Astrocyte (in vitro differentiated cells and primary cell): ENCODE measurements at regions not wholly inside any gene's neighbourhood (a gene's known extent, or its start where the extent isn't known, plus 50 kb on each side); places are given as distances from the start of the nearest gene placed in this dataset.

Source experiments
- DNase-seq: peaks from one replicate; pipeline ENCODE4 v3.0.0-alpha.2; 2010; ENCODE audit warnings: low read depth
- FAIRE-seq: peaks from 2 replicates; lab custom pipeline; 2011; peaks lifted over from hg19 to GRCh38; lab: Jason Lieb, UNC
- H2AFZ ChIP-seq: 2 replicates; pipeline ENCODE4 v1.6.0; 2012; ENCODE audit warnings: low read depth, low read length, inconsistent platforms
- H3K27ac ChIP-seq: 2 replicates; pipeline ENCODE4 v1.5.1; 2011; ENCODE audit warnings: low read depth, low read length, inconsistent platforms
- H3K27me3 ChIP-seq: 2 replicates; pipeline ENCODE4 v1.6.0; 2011; ENCODE audit warnings: low read length, inconsistent platforms; ENCODE audit not compliant: insufficient read depth
- H3K36me3 ChIP-seq: 2 replicates; pipeline ENCODE4 v1.5.1; 2011; ENCODE audit warnings: low read length, inconsistent platforms; ENCODE audit not compliant: insufficient read depth
- H3K4me1 ChIP-seq: 2 replicates; pipeline ENCODE4 v1.5.1; 2011; ENCODE audit warnings: low read length, inconsistent platforms; ENCODE audit not compliant: insufficient read depth
- H3K4me2 ChIP-seq: 2 replicates; pipeline ENCODE4 v1.6.0; 2012; ENCODE audit warnings: low read length, inconsistent platforms
- H3K4me3 ChIP-seq: 2 replicates; pipeline ENCODE4 v1.5.1; 2011; ENCODE audit warnings: low read depth, mild to moderate bottlenecking, low read length, inconsistent platforms; ENCODE audit not compliant: insufficient read depth
- H3K79me2 ChIP-seq: 2 replicates; pipeline ENCODE4 v1.6.0; 2012; ENCODE audit warnings: mild to moderate bottlenecking, low read length, inconsistent platforms; ENCODE audit not compliant: insufficient read depth
- H3K9ac ChIP-seq: 2 replicates; pipeline ENCODE4 v1.6.0; 2012; ENCODE audit warnings: mild to moderate bottlenecking, low read length, inconsistent platforms
- H3K9me3 ChIP-seq: 2 replicates; pipeline ENCODE4 v1.5.1; 2012; ENCODE audit warnings: low read depth, mild to moderate bottlenecking, low read length, inconsistent platforms; ENCODE audit not compliant: insufficient read depth
- H4K20me1 ChIP-seq: 2 replicates; pipeline ENCODE4 v1.6.0; 2012; ENCODE audit warnings: low read length, inconsistent platforms; ENCODE audit not compliant: insufficient read depth
- H3K27ac Mint-ChIP-seq: one replicate; pipeline ENCODE4 v1.8.0; 2021; ENCODE audit warnings: mild to moderate bottlenecking, mixed read lengths; ENCODE audit not compliant: unreplicated experiment
- H3K27me3 Mint-ChIP-seq: one replicate; pipeline ENCODE4 v1.8.0; 2021; ENCODE audit warnings: low read depth, mixed read lengths; ENCODE audit not compliant: unreplicated experiment
- H3K36me3 Mint-ChIP-seq: one replicate; pipeline ENCODE4 v1.8.0; 2021; ENCODE audit warnings: low read depth, mixed read lengths; ENCODE audit not compliant: unreplicated experiment
- H3K4me1 Mint-ChIP-seq: one replicate; pipeline ENCODE4 v1.8.0; 2021; ENCODE audit warnings: low read depth, mixed read lengths; ENCODE audit not compliant: unreplicated experiment
- H3K4me3 Mint-ChIP-seq: one replicate; pipeline ENCODE4 v1.8.0; 2021; ENCODE audit warnings: mild to moderate bottlenecking, moderate library complexity, mixed read lengths; ENCODE audit not compliant: unreplicated experiment
- H3K9me3 Mint-ChIP-seq: one replicate; pipeline ENCODE4 v1.8.0; 2021; ENCODE audit warnings: mild to moderate bottlenecking, mixed read lengths; ENCODE audit not compliant: unreplicated experiment
- EZH2 ChIP-seq: IDR thresholded peaks from 2 replicates; pipeline ENCODE4 v1.6.1; 2012; ENCODE audit warnings: mild to moderate bottlenecking, low read length, inconsistent platforms; ENCODE audit not compliant: insufficient read depth
- TF ChIP-seq, protein P1 (sequence below): IDR thresholded peaks from 2 replicates; pipeline ENCODE4 v1.5.1; 2011; ENCODE audit warnings: low read depth, mild to moderate bottlenecking, inconsistent platforms, low read length, moderate library complexity; ENCODE audit not compliant: insufficient read depth

DNA sequence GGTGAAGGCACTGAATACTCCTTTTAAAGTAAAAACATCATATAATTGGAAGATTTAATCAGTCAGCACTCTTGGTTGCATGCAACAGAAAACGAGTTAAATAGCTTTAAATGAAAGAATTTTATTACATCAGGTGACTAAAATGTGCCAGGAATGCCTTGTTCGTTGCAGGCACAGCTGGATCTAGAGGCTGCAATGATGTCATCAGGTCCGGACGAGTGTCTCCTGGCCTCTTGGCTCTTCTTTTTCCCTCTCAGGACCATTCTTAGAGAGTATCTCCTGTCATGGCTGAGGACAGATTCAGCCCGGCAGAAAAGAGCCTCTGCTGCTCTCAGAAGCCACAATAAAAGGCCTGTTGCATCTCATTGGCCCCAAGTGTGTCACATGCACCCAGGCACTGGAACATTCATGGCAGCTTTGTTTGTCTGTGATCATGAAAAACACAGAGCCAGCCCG lies 510.7 kb upstream of the SULF2 start:
- Histone ChIP-seq H3K9ac (peak overlapping the region; percentile 64), H3K36me3 (no peaks in the 10 kb centered on the region), H3K4me2 (peak overlapping the region; percentile 63), H3K27ac (peak overlapping the region; percentile 85), H3K4me1 (peaks cover 39% of the 10 kb centered on the region), H3K9me3 (peaks cover 3% of the 10 kb centered on the region), H4K20me1 (no peaks in the 10 kb centered on the region), H2AFZ (no peak overlapping the region), H3K27me3 (peaks cover 4% of the 10 kb centered on the region), H3K4me3 (no peak overlapping the region), H3K79me2 (no peaks in the 10 kb centered on the region)
- peaks cover 3% of the 10 kb centered on the region for H3K9me3 Mint-ChIP-seq
- FAIRE-seq = no peak
- peaks cover 48% of the 10 kb centered on the region for H3K4me1 Mint-ChIP-seq
- no peaks in the 10 kb centered on the region for H3K36me3 Mint-ChIP-seq
- H3K4me3 Mint-ChIP-seq = peak overlapping the region; percentile 50
- peak; percentile 76 for DNase-seq
- TF ChIP-seq EZH2 = no peak
- TF ChIP-seq, protein P1, sequence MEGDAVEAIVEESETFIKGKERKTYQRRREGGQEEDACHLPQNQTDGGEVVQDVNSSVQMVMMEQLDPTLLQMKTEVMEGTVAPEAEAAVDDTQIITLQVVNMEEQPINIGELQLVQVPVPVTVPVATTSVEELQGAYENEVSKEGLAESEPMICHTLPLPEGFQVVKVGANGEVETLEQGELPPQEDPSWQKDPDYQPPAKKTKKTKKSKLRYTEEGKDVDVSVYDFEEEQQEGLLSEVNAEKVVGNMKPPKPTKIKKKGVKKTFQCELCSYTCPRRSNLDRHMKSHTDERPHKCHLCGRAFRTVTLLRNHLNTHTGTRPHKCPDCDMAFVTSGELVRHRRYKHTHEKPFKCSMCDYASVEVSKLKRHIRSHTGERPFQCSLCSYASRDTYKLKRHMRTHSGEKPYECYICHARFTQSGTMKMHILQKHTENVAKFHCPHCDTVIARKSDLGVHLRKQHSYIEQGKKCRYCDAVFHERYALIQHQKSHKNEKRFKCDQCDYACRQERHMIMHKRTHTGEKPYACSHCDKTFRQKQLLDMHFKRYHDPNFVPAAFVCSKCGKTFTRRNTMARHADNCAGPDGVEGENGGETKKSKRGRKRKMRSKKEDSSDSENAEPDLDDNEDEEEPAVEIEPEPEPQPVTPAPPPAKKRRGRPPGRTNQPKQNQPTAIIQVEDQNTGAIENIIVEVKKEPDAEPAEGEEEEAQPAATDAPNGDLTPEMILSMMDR = no peak
- peaks cover 6% of the 10 kb centered on the region for H3K27me3 Mint-ChIP-seq
- H3K27ac Mint-ChIP-seq = peak overlapping the region; percentile 88

DNA sequence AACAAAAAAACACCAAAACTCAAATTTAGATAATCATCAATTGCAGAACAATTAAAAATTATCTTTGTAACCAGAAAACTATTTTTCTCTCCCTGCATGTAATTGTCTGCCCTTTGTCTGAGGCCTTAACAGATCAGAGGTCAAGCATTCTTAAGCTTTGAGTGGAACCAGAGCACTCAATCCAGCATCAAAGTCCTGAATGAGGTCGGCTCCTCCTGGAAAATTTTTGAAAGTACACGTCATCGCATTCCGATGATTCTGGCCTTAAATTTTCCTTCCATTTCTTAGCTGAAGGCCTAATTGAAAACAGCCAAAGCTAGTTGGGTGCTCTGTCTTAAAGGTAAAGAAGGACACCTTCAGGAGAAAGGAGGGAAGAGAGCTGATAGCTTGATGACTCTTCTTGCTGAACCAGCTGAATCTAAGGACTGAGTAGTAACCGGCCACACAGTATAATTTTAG lies 510.2 kb upstream of the SULF2 start:
- H3K27ac Mint-ChIP-seq = peak overlapping the region; percentile 88
- no peaks in the 10 kb centered on the region for H3K36me3 ChIP-seq
- H3K27me3 Mint-ChIP-seq = peaks cover 11% of the 10 kb centered on the region
- H3K79me2 ChIP-seq = no peaks in the 10 kb centered on the region
- peak overlapping the region; percentile 85 for H3K27ac ChIP-seq
- FAIRE-seq (peak; percentile 92), DNase-seq (peak; percentile 98)
- TF ChIP-seq, protein P1 = peak; percentile 63
- TF ChIP-seq EZH2 = no peak
- no peak overlapping the region for H3K4me3 Mint-ChIP-seq
- peaks cover 3% of the 10 kb centered on the region for H3K9me3 Mint-ChIP-seq
- H3K9me3 ChIP-seq = peaks cover 3% of the 10 kb centered on the region
- no peaks in the 10 kb centered on the region for H4K20me1 ChIP-seq
- H3K4me2 ChIP-seq = peak overlapping the region; percentile 63
- H3K4me3 ChIP-seq = no peak overlapping the region
- H3K4me1 ChIP-seq = peaks cover 39% of the 10 kb centered on the region
- no peak overlapping the region for H2AFZ ChIP-seq
- H3K27me3 ChIP-seq = peaks cover 4% of the 10 kb centered on the region
- H3K4me1 Mint-ChIP-seq = peaks cover 48% of the 10 kb centered on the region
- no peaks in the 10 kb centered on the region for H3K36me3 Mint-ChIP-seq
- peak overlapping the region; percentile 64 for H3K9ac ChIP-seq

DNA sequence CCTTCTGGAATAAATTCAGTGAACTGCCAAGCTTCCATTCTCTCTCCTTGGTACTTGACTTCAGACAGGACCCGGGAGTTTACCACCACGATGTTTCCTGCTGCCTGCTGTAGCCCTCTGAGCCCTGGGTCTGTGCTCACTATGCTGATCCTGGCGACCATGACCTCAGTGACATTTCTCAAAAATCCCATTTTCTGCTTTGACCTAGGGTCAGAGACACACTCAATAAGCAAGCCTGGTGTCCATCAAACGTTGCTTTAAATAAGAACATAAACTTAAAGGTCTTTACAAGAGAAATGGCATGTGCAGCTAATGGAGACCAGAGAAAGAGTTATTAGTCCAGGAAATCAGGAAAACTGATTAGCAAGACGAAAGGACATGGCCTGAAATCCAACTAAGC lies 509.7 kb upstream of the SULF2 start:
- FAIRE-seq (no peak), DNase-seq (no peak)
- H3K27ac Mint-ChIP-seq = peak overlapping the region; percentile 88
- no peaks in the 10 kb centered on the region for H3K36me3 Mint-ChIP-seq
- H3K27me3 Mint-ChIP-seq = peaks cover 16% of the 10 kb centered on the region
- H2AFZ ChIP-seq = no peak overlapping the region
- TF ChIP-seq EZH2 = no peak
- TF ChIP-seq, protein P1 = no peak
- H3K4me2 ChIP-seq = peak overlapping the region; percentile 63
- H3K27ac ChIP-seq = peak overlapping the region; percentile 85
- peaks cover 6% of the 10 kb centered on the region for H3K27me3 ChIP-seq
- H3K79me2 ChIP-seq = no peaks in the 10 kb centered on the region
- peaks cover 39% of the 10 kb centered on the region for H3K4me1 ChIP-seq
- H3K9me3 ChIP-seq = peaks cover 3% of the 10 kb centered on the region
- no peaks in the 10 kb centered on the region for H3K36me3 ChIP-seq
- no peak overlapping the region for H3K4me3 ChIP-seq
- H3K4me1 Mint-ChIP-seq = peaks cover 48% of the 10 kb centered on the region
- peaks cover 3% of the 10 kb centered on the region for H3K9me3 Mint-ChIP-seq
- peak overlapping the region; percentile 58 for H3K9ac ChIP-seq
- H3K4me3 Mint-ChIP-seq = no peak overlapping the region
- H4K20me1 ChIP-seq = no peaks in the 10 kb centered on the region
